HG03196 (cell line): ENCODE measurements at regions not wholly inside any gene's neighbourhood (a gene's known extent, or its start where the extent isn't known, plus 50 kb on each side); places are given as distances from the start of the nearest gene placed in this dataset.
"Not testable (repeated sequence)": the region's sequence is repeated elsewhere in the genome, so short reads cannot be mapped to it uniquely, and the experiment has no call there.

Experiments used
- ATAC-seq: cut with Tn5 transposase; IDR thresholded peaks from one replicate; pipeline ENCODE4 v1.9.1; 2021; ENCODE audit not compliant: unreplicated experiment

DNA sequence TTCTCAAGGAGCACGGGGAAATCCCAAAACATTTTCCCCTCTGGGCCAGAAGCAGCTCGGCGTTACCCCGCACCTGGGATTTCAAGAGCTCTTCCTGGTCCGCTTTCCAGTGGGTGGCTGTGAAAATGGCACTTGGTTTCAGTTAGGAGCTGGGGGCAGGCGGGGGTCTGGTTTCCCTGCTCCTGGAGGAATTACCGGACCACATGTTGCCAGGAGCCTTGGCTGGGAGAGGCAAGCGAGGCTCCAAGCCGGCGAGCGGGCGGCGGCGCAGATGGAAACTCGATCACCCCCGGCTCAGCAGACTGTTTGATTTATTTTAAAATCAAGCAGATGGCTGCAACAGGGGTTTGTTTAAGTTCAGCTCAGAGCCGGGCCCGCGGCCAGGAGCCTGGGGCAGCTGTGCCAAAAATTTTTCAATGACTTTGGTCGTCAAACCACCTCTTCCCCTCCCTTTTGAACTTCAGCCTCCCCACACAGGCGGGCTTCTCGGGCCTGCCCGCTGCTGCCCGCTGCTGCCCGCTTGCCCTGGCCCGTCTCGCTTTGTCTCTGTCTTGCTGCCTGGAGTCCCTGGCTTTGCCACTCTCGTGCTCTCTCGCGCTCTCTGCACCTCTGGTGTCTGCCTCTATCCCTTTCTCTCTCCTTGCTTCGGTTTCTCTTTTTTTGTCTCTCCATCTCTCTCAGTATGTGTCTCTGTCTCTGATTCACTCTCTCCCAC is 108.0 kb upstream of the CIBAR2 start:
- no peak for ATAC-seq

- no peak for ATAC-seq
These were observed 108.9 kb upstream of the CIBAR2 start for GRCh38 chr16:85220964-85221731.

- no peak for ATAC-seq
These were observed 109.5 kb upstream of the CIBAR2 start for GRCh38 chr16:85221771-85222154.

DNA sequence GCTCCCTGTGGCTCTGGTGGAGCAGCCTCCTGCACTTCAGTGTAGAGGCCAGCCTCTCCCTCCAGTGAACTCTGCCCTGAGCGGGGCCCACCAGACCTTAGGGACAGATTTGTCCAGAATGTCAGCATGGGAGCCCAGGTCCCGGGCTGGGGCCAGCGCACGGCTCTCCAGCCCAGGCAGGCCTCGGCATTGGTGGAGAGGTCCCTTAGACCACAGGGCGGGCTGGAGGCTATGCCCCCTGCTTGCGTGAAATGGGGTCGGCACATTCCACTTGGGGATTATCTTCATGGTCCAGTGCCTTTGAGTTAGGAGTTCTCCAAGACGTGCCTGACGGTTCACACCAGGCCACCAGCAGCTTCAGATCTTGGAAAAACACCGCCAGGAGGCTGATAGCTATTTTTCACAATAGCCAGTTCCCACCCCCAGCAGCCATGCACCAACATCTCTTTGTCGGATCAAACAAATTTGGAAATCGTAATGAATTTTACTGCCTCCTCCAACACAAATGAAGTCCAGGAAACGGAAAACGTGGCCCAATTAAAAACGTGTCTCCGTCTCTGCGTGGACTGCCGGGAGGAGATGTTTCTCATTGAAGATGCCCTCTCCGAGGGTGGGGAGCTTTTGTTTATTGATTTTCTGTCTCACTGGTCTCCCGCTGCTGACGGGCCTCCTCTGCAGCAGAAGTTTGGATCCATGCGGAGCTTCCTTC is 110.0 kb upstream of the CIBAR2 start:
- no peak for ATAC-seq

GRCh38 chr16:85225257-85225656 is 113.0 kb upstream of the CIBAR2 start:
- no peak for ATAC-seq

GRCh38 chr16:85225721-85226120 is 113.4 kb upstream of the CIBAR2 start:
- no peak for ATAC-seq

GRCh38 chr16:85227084-85227945 is 115.0 kb upstream of the CIBAR2 start:
- peak; percentile 79 for ATAC-seq

DNA sequence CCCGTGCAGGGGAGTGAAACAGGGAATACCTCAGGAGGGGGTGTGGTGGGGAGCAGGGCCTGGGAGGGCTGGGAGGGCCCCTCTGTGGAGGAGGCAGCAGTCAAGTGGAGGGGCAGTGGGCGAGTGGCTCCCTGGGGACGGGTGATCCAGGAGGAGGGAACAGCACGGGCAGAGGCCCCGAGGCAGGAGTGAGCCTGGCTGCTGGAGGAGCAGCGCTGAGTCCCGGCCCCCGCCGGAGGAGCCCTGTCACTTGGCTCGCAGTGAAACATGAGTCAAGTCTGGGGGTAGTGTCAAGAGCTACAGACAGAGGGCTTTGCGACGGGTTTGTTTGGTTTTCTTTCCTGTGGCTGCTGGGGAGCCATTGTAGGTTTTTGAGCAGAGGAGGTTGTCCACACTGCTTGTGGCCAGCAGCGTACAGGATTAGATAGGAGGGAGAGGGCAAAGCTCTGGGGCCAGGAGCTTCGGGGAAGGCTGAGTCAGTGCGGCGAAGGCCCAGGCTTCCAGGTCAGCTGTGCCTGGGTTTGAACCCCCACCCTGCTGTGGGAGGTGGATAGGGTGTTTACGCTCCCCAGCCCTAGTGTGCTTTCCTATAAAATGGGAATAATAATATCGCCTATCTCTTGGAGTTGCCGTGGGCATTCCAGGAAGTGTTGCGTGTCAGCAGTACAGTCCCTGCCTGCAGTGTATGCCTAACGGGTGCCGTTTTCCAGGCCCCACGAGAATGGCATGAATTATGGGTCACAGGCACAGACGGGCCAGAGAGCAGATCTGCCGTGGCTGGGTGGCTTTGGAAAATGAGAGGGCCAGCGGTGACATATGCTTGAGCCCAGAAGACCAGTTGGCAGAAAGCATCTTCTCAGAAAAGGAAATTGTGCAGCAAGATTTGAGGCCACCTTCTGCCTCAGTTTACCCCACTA is 115.9 kb upstream of the CIBAR2 start:
- peak; percentile 8 for ATAC-seq

GRCh38 chr16:85228970-85229430 is 116.7 kb upstream of the CIBAR2 start:
- no peak for ATAC-seq

DNA sequence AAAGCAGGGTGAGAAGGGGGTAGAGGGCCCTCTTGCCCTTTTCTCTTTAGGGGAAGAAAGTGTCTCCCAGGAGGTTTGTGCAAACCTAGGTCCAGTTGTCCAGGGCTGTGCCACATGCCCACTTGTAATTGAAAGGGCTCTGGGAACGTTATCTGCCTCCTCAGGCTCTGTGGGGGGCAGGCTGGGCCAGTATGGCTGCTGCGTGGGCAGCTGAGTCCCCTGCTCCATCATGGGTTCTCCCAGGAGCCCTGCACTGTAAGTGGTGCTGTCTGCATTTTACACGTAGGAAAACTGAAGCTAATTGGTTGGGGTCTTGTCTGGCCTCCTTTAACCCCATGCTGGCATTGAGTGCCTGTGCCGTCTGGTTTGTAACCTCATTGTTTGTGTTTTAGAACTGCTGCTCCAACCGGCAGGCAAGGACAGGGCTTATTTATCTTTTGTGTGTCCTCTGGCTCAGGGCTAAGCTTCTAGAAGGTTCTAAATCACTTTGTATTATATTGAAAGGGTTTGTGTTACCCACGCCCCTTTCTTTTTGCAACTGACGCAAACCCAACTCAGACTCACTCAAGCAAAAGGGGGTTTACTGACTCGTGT is 117.7 kb upstream of the CIBAR2 start:
- ATAC-seq = no peak

DNA sequence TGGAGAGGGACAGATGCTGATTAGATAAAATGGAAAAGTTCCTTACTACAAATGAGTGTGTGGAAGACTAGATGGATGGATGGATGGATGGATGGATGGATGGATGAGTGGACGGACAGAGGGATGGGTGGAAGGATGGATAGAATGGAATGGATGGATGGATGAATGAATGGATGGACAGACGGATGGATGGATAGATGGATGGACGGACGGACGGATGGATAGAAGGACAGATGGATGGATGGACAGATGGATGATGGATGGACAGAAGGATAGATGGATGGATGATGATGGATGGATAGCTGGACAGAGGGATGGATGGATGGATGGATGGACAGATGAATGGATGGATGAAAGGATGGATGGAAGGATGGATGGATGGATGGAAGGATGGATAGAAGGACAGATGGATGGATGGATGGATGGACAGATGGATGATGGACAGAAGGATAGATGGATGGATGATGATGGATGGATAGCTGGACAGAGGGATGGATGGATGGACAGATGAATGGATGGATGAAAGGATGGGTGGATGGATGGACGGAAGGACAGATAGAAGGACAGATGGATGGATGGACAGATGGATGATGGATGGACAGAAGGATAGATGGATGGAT is 118.6 kb upstream of the CIBAR2 start:
- not testable (repeated sequence) for ATAC-seq

DNA sequence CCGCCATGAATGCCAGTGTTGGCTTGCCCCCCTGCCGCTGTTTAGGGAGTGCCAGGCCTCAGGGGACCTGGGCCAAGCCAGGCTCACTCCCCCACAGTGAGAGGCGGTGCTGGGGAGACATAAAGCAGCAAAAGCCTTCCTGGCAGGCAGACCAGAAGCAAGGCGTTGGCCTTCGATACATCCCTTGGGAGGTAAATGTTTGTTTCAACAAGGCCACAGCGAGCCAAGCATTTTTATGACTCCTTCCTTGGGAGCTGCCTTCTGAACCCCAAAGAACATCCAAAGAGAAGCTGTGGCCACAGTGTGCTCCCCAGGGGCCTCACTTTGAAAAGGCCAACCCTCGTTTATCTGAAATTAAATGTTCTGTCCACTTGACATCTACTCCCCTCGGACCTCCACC is 119.7 kb upstream of the CIBAR2 start:
- ATAC-seq = no peak

DNA sequence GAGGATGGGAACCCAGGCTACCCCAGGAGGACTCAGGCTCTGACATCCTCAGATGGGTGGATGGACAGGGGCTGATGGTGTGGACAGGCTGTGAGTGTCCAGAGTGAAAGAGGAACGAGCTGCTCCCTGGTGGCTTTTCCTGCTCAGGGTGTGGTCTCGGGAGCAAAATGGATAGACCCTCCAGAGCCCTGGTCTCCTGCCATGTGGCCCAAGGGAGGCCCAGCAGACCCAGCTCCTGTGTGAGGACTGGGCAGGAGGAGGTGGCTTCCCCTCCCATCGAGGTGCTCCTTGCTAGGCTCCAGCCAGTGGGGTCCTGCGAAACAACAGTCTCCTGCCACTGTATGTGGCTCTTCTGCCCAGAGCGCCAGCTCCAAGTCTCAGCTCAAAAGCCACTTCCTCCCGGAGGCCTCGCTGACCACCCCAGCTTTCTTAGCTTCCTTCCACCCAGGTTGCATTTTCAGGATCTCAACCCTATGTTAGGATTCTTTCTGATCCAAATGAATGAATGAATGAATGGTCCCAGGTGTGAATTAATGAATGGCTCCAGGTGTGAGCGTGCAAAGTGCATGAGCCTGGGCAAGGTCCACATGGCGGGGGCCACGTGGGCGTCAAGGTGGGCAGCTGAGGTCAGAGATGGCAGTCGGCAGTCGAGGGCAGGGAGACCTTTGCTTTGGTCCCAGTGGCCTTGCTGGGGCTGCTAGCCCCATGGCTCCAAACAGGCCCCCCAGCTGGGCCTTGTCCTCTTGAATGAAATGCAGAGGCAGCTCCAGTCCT is 120.3 kb upstream of the CIBAR2 start:
- no peak for ATAC-seq

GRCh38 chr16:85233516-85233915 is 121.2 kb upstream of the CIBAR2 start:
- ATAC-seq = no peak

GRCh38 chr16:85234310-85235204 is 122.3 kb upstream of the CIBAR2 start:
- no peak for ATAC-seq

- no peak for ATAC-seq
These were observed 123.9 kb upstream of the CIBAR2 start for GRCh38 chr16:85235991-85236817.

DNA sequence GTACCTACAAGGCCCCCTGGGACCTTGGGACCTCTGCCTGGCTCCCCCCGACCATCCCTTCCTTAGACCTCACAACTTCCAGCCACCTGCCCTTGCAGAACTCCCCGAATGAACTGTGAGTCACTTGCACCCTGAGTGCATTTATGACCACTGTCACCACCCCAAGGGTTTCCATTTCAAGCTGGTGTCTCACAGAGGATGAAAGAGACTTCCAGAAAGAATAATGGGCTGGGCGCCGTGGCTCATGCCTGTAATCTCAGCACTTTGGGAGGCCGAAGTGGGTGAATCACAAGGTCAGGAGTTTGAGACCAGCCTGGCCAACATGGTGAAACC is 124.5 kb upstream of the CIBAR2 start:
- no peak for ATAC-seq
